ENCODE measurements at regions not wholly inside any gene's neighbourhood (a gene's known extent, or its start where the extent isn't known, plus 50 kb on each side); places are given as distances from the start of the nearest gene placed in this dataset.

- TF ChIP-seq EZH2 (IDR thresholded peaks at IDR 0.05; ENCODE audit: insufficient read depth, poor library complexity, severe bottlenecking): no peak
- no peak for TF ChIP-seq EZH2phosphoT487 (IDR thresholded peaks at IDR 0.05; ENCODE audit: insufficient read depth, low read depth)
These were observed 300.3 kb upstream of the GULP1 start for GRCh38 chr2:187991389-187991788.

Data from GM23248 (cell line).